ENCODE measurements at regions not wholly inside any gene's neighbourhood (a gene's known extent, or its start where the extent isn't known, plus 50 kb on each side); places are given as distances from the start of the nearest gene placed in this dataset.

GRCh38 chr9:18348083-18348475 lies 125.9 kb upstream of the ADAMTSL1 start:
- in situ Hi-C loops (cut with MboI; ENCODE audit: low sequenced_read_pairs): no loop called here

More at GRCh38 chr9:18348083-18348475, 125.9 kb upstream of the ADAMTSL1 start:
- Histone ChIP-seq H3K18ac (ENCODE audit: low read depth, low read length) (no peak overlapping the region), H4K8ac (ENCODE audit: low read depth in 2 of 2, low read length in 2 of 2) (no peak overlapping the region), H3K4me3 (ENCODE audit: insufficient read depth, low read depth, low read length) (no peak overlapping the region), H3K4me2 (ENCODE audit: low read depth, low read length) (no peak overlapping the region), H2BK120ac (ENCODE audit: low read depth, low read length) (no peak overlapping the region), H2AK9ac (replicated peaks; ENCODE audit: low read depth, low read length, poor library complexity) (no peak overlapping the region), H3K27ac (ENCODE audit: insufficient read depth, low read length) (no peak overlapping the region), H3K4ac (ENCODE audit: low read depth, low read length) (no peak overlapping the region), H4K91ac (ENCODE audit: insufficient read depth, low read depth, low read length) (no peak overlapping the region), H3K79me1 (ENCODE audit: low read depth in 1 of 2, low read length in 2 of 2) (no peaks in the 10 kb centered on the region), H3K56ac (ENCODE audit: extremely low read depth, insufficient read depth, low read length) (no peak overlapping the region), H2BK15ac (ENCODE audit: low read depth, low read length) (no peak overlapping the region), H2AFZ (replicated peaks; ENCODE audit: low read length, poor library complexity) (no peak overlapping the region), H3K9me3 (ENCODE audit: control insufficient read depth, insufficient read depth, low read length) (no peaks in the 10 kb centered on the region), H3K14ac (replicated peaks; ENCODE audit: low read depth, low read length) (no peak overlapping the region), H4K20me1 (ENCODE audit: insufficient read depth, low read length) (no peaks in the 10 kb centered on the region), H4K5ac (ENCODE audit: low read depth, low read length) (no peak overlapping the region), H3K27me3 (ENCODE audit: control insufficient read depth, insufficient read depth, low read length) (no peaks in the 10 kb centered on the region), H3K9ac (ENCODE audit: low read depth, low read length) (no peak overlapping the region), H3K36me3 (ENCODE audit: control insufficient read depth, insufficient read depth, low read length) (no peaks in the 10 kb centered on the region), H3K9me1 (ENCODE audit: insufficient read depth, low read length) (no peaks in the 10 kb centered on the region), H2BK20ac (ENCODE audit: low read depth, low read length) (no peak overlapping the region), H2BK5ac (ENCODE audit: low read depth, low read length, poor library complexity, severe bottlenecking) (no peak overlapping the region), H2AK5ac (ENCODE audit: low read depth, low read length) (no peak overlapping the region), H3K4me1 (ENCODE audit: control insufficient read depth, insufficient read depth, low read length) (no peaks in the 10 kb centered on the region), H3K23ac (ENCODE audit: low read depth, low read length) (no peak overlapping the region)
- dilution Hi-C loops (cut with HindIII; ENCODE audit: low sequenced_read_pairs, unreplicated experiment) (no loop called here), intact Hi-C loops (cut with micrococcal nuclease) (no loop called here)
- ATAC-seq (ENCODE audit: low read depth): no peak
- no peak for TF ChIP-seq FOS (IDR thresholded peaks at IDR 0.05; ENCODE audit: low read depth, low read length)
- TF ChIP-seq MAZ (IDR thresholded peaks at IDR 0.05; ENCODE audit: borderline replicate concordance, low read depth, low read length): no peak
- TF ChIP-seq MAFK (IDR thresholded peaks at IDR 0.05; ENCODE audit: low read depth, low read length): no peak
- TF ChIP-seq, protein P1, sequence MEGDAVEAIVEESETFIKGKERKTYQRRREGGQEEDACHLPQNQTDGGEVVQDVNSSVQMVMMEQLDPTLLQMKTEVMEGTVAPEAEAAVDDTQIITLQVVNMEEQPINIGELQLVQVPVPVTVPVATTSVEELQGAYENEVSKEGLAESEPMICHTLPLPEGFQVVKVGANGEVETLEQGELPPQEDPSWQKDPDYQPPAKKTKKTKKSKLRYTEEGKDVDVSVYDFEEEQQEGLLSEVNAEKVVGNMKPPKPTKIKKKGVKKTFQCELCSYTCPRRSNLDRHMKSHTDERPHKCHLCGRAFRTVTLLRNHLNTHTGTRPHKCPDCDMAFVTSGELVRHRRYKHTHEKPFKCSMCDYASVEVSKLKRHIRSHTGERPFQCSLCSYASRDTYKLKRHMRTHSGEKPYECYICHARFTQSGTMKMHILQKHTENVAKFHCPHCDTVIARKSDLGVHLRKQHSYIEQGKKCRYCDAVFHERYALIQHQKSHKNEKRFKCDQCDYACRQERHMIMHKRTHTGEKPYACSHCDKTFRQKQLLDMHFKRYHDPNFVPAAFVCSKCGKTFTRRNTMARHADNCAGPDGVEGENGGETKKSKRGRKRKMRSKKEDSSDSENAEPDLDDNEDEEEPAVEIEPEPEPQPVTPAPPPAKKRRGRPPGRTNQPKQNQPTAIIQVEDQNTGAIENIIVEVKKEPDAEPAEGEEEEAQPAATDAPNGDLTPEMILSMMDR (conservative IDR thresholded peaks at IDR 0.05; ENCODE audit: low read depth, low read length): no peak
- no peak for TF ChIP-seq RFX5 (IDR thresholded peaks at IDR 0.05; ENCODE audit: low read depth, low read length)
- no peak for TF ChIP-seq CHD1 (IDR thresholded peaks at IDR 0.05; ENCODE audit: low read depth, low read length)
- no peak for TF ChIP-seq POLR2A (IDR thresholded peaks at IDR 0.05; ENCODE audit: low read depth, low read length)
- no CpG with 5 or more reads among the region's 2 CpGs for WGBS, 2 experiments (ENCODE audit: extremely low coverage in 2 of 2, insufficient read length in 1 of 2)
- no peak for DNase-seq
- no TSS peak for BruUV-seq (replicated peaks)
- ChIA-PET CTCF (no interaction called here), POLR2A (ENCODE audit: unreplicated experiment) (no interaction called here)
